HG03025 (cell line): ENCODE measurements at regions not wholly inside any gene's neighbourhood (a gene's known extent, or its start where the extent isn't known, plus 50 kb on each side); places are given as distances from the start of the nearest gene placed in this dataset.

Experiments
- ATAC-seq: cut with Tn5 transposase; IDR thresholded peaks from one replicate; pipeline ENCODE4 v1.9.1; 2021; ENCODE audit warnings: mild to moderate bottlenecking, moderate library complexity; ENCODE audit not compliant: unreplicated experiment, low FRiP score

DNA sequence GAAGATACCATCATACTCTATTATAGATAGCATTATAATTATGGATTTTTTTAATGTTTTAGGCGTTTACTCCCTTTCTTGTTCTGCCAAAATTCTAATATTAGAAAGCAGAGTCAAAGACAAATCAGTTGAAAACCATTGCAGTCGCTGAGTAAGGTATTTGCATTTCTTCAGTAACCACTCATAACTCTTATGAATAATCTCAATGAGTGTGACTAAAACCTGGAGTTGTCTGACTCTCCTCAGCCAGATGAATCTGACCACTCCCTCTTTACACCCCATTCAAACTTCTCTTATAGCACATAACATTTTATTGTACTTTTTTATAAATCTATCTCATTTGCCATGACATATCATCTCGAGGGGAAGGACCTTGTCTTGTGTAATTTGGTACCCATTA, 1006.5 kb downstream of the DIAPH3 start:
- no peak for ATAC-seq

DNA sequence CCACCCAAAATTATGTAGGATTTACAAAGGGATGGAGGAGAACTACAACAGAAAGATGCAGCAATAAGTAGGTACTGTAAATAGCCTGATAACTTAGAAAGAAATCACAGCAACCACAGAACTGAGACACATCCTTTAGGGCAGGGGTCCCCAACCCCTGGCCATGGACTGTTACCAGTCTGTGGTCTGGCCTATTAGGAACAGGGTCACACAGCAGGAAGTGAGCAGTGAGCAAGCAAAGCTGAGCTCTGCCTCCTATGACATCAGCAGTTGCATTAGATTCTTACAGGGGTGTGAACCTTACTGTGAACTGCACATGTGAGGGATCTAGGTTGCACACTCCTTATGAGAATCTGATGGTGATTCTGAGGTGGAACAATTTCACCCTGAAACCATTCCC, 997.6 kb downstream of the DIAPH3 start:
- ATAC-seq: no peak

DNA sequence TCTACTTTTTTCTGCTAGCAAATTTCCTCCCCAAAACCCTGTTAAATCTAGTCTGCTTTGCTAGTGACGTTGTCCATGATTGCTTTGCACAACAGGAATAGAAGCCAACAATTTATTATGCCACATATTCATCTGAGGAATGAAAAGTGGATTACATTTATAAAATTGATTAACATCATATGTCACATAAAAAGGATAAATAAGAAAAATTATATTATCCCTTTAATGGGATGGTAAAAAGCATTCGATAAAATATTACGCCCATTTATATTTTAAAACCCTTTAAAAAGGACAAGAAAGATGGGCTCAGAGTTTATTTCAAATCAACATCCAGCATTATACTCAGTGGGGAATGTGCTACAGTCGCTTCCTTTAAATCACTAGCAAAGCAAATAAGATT, 991.7 kb downstream of the DIAPH3 start:
- no peak for ATAC-seq

DNA sequence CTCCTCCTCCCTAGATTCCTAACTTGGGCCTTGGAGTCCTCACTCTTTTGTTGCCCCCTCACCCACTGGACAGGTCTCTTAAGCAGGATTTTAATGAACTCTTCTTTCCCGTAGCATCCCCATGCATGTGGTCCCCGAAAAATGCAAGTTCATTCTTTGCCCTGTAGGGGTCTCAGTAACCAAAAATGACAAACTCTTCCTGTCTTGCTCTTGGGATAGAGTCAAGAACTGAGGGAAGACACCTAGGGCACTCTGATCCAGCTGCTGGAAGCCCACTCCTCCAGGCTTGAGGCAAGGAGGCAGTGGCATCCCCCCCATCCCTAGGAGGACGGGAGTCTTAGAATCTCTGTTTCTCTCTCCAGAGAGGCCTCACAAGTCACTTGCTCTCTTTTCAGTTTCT, 987.0 kb downstream of the DIAPH3 start:
- no peak for ATAC-seq

DNA sequence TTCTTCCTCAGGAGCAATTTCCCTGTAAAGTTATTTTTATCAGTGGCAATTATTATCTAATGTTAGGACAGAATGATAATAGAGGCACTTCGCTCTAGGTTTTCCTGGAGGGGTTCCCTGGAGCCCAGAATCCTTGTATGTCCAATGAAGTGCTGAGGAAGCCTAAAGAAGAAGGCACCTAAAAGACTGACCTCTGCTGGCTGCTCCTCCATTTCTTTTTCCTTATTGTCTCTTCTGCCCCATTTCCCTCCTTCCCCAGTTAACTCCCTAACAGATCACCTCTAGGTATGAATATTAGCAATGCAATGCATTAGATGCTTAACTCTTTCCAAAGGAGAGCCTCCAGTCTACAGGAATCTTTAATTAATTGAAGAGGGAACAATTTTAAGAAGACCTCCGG, 985.4 kb downstream of the DIAPH3 start:
- ATAC-seq: no peak

DNA sequence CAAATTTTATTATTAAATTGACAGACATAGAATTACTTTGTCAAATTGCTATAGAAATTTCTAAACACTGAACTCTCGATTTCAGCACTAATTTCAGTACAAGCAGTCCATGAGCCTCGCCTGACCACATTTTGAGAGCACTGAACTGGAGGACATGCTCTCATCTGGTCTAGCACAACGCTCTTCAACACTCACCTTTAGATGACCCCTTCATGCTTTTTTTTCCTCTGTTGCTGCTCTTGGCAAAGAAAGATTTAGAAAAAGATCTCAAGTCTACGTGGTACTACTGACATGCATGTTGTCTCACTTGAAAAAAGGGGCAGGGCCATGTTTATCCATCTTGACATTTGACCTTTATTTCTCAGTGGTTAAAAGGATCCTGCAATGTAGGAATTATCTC, 981.5 kb downstream of the DIAPH3 start:
- no peak for ATAC-seq

DNA sequence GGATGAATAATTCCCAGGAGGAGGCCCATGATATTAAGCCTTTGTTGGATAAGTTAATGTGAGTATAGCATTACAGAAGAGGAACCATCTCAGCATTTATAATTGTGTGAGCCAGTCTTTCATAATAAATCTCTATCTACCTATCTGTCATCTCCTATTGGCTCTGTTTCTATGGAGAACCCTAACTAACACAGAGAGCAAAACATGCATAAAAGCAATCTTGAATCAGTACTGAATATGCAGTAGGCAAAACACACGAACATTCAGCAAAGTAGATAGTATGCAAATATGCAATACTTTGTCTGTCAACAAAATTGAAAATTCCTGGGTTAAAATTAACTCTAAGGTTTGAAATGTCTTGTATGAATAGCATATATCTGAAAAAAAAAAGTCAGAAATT, 966.3 kb downstream of the DIAPH3 start:
- no peak for ATAC-seq

DNA sequence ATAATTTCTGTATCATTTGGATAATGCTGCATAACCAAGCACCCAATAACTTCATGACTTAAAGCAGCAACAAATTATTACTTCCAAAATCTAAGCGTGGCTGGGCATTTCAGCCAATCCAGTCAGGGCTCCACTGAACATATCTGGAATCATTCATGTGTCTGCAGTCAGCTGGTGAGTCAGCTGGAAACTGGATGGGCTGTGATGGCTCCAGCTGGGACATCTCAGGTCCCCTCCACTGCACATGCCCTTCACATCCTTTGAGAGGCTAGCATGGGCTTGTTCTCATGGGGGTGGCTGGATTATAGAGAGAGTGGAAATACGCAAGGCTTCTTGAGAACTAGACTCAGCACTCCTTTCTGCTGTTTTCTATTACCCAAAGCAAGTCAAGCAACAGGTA, 961.9 kb downstream of the DIAPH3 start:
- no peak for ATAC-seq

DNA sequence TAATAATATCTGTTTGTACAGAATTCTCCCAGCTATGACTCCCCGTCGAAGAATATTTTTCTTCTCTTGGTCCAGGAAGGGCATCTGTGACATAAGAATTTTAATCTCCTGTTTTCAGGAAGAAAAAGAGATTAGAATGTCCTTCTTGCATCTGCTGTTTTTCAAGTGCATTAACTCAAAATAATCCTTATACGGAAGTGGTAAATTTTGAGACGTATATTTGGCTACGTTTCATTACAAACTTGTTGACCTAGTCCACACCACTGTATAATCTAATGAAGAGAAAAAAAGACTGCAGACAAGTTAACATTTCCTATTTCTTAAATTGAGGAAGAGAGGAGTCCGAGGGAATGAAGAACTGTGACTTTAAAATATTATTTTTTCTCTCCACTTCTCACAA, 959.9 kb downstream of the DIAPH3 start:
- no peak for ATAC-seq

DNA sequence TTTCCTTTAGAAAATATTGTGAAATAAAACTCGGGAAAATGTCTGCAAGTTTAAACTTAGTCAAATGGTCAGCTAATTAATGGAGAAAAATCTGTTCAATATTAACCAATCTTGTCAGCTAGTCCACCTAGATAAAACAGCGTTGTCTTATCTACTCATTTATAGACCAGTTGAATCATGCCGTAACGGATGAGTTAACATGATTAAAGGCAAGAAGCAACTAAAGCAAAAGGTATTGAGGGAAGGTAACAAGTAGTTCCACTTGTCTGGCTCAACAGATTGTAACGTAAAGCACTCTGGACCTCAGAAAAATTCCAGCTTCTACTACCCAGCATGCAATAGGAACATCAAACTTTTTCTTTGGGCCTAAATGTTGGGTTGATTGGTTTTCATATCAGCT, 958.2 kb downstream of the DIAPH3 start:
- ATAC-seq: no peak

DNA sequence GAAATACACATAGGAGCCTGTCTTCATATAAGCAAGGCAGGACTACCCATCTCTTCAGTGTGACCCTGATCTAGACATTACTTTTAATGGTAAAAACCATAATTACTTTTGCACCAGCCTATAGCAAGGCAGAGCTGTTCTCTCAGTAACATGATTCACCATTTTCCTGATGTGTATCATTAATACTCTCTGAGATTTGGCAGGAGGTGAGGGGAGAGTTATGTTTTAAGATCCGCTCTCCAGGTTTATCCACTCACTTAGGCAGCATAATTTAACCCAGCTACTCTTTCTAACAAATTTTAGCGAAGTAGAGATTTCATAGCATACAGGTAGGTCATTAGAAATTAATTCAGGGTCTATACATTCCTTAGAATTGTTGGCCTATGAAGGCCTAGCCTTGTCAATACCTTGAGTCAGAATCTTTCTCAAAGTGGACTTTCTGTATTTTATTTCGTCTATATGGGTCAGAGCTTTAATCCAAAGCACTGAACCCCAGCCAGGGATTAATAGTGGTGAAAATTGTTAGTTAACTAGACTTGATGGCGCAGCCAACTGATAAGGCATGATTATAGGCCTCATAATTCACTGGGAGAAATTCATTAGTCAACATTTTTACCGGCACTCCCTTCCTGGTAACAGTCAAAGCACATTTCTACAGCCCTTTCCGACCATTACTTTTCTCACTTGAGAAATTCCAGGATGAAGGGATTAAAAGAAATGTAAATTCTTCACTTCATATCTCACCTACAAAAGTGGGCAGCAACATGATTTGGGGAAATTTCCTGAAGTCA, 955.1 kb downstream of the DIAPH3 start:
- ATAC-seq: no peak

DNA sequence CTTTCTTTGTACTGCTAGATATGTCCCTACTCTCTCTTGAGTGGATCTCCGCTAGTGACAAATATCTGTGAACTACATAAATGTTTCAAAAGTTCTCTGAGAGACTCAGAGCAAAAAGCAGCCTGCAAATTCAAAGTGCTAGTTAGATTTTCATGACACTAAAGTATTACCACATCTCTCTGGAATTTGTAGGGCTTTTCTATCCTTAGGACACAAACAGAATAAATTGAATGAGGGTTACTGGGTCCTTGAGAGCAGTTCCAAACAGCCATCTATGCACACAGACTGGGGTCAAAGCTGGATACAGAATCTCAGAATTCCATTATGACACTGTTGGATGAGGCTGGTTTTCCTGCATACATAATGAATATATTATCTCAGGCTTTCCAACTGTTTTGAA, 953.2 kb downstream of the DIAPH3 start:
- no peak for ATAC-seq

DNA sequence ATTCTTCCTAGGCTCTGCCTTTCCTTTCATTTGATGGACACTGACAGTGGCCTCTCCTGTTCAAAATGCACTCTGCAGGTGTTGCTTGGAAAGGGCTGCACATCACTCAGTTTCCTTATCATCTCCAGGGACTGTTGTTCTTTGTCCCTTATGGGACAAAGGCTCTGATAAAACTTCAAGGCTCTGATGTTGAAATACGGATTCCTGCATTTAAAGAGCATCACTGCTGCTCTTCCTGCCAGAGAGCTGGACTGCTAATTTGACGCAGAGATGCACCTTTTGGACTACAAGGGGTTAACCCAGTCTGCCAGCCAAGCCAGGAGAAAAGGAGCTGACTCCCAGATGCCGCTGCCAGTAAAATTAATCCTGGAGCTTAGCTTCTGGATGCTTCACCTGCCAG, 952.1 kb downstream of the DIAPH3 start:
- ATAC-seq: no peak

DNA sequence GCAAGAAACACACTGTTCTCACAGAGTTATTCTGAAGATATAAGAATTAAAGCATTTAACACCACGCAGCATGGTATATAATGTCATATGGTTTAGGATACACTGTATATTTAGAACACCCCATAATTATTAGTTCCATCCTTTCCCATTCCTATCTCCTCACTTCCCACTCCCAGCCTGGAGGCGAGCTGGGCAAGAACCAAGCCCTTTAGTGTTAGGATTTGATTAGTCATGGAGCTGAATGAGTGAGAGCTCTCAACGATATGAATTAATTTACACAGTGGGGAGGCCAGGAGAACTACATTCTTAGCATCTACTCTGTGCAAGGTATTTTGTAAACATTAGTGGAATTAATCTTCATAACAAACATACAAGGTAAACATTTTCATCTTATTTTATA, 934.3 kb downstream of the DIAPH3 start:
- ATAC-seq: no peak

DNA sequence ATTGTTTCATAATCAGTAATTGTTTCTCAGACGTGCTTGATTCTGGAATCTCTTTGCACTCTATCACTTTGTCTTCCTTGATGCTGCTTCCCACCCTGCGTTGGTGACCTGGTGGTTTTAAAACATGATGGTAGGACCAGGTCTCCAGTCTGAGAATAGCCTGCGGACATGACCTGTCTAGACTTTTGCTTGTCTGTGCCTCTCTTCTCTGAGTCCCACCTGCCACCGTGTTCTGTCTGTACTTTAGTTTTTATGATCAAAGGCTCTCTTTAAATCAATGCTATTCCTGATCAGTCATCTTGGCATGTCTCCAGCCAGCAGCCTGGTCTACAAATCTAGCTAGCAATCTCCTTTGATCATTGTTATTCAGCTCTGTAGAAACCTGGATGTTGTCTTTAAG, 933.9 kb downstream of the DIAPH3 start:
- ATAC-seq: no peak

DNA sequence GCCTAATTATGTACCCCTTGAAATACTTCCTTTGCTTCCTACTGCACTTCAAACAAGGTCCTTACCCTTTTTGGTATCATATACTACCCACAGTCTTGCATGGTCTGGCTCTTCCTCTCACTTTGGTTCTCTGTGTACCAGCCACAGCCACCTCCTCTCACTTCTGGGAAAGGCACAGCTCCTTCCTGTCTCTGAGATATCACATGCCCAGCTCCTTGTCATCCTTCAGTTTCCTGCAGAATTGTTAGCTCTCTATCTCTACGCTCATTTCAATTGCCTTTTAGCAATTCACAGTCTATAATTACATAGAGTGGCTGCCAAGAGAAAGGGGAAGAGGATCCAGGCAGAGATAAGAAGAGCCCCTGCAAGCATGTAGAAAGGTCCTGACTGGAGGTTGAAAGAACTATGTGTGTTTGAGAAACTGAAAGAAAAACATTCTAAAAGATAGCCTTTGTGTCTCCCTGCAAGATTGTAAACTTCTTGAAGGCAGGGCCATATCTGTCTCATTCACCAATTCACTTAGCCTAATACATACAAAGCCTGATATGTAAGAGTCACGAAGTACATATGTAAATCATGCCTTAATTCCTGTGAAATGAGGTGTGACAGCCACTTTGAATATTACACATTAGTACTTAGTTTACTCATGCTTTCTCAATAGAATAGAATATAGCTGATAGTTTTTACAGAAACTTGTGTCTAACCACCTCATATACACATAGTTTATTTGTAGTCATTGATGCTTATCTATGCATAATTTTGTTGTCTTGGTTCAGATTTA, 933.1 kb downstream of the DIAPH3 start:
- no peak for ATAC-seq

DNA sequence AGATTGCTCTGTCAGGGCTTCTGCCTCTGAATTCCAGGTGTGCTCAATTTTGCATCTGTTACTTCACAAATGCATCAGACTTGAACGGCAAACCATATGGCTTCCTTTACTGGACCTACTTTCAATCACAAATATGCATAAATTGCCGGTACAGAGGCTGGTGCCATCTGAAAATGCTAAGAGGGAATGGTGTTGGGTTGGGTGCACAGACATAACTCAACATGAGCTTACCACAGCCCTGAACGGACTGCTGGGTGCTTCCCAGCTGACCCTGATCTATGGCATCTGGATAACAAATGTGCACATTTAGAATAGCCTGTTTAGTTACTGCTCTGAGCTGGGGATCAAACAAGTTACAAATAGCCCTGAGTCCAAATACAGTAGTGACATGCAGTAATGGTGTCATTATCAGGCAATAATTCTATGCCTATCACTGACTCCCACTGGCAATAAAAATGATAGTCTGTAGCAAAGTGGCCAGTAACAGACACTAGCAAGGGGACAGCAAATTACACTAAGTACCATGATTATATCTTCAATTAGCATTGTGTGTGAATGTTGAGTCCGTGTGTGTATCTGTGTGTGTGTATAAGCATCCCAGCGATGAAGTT, 927.3 kb downstream of the DIAPH3 start:
- no peak for ATAC-seq

DNA sequence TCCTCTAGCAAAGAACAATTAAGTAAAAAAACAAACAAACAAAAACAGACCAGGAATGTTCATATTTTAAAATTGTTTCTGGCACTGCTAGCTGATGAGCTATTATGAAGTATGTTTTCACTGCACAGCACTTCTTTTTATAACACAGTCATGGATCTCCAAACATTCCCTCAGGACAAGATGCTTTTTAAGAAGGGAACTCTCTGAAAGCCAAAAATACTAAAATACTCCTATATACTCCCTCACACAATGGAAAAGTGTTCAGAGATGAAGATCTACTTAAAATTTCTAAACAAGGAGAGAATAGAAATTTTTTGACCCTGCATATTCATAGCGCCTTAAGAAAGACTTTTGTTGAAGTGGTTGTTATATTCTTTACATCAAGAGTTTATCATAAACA, 926.8 kb downstream of the DIAPH3 start:
- no peak for ATAC-seq

DNA sequence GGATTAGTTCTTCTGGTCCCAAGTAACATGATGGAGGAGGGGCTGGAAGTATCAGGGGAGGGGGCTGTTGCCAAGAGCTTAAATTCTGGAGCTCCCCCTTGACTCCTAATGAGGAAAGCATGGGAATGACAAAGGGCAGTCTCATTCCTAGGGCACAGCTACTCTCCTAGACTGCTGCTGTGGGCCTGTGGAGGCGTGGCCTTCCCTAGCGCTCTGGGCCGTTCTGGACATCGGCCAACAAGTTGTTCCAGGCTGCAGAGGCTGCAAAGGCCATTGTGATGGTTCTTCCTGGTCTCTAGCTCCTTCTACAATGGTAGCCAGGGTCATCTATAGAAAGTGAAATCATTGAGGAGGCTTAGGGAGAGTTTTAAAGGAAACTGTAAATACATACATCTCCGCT, 916.6 kb downstream of the DIAPH3 start:
- ATAC-seq: no peak

DNA sequence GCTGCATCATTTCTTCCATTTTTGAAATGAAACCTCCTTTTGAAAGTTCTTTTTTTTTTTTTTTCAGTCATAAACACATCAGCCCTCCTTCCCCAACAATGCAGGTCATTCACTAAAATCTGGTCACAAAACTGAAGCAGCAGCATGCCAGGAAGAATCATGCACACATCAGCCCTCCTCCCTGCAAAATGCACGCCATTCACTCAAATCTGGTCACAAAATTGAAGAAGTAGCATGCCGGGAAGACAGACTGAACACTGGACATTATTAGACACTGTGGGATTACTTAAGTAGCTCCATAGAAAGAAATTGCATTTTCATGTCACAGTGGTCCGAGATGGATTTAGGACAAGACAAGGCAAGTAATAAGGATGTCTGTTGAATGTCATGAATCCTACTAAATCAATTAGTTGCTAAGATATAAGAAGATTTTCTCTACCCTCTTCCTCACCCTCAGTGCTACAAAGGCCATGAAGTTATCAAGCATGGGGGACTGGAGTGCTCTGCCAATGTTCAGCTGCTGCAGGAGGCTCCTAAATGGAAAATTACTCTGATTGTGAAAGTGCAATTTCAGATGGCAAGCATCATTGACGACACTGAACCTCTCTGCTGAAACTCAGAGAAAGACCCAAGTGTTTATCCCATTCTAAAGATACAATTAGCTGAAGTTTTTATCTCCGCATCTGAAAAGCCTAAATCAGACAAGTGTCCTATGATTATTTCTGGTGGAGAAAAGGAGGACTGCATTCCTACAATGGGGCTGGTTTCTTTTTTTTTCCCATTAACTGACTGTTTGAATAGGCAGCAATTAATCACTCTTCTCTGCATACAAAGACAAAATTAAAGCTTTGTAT, 913.2 kb downstream of the DIAPH3 start:
- ATAC-seq: no peak
